DMS 273 (cell line): ENCODE measurements at regions not wholly inside any gene's neighbourhood (a gene's known extent, or its start where the extent isn't known, plus 50 kb on each side); places are given as distances from the start of the nearest gene placed in this dataset.
"Not testable (repeated sequence)": the region's sequence is repeated elsewhere in the genome, so short reads cannot be mapped to it uniquely, and the experiment has no call there.

Source experiments
- DNase-seq: peaks from one replicate; lab custom pipeline; 2025; ENCODE audit not compliant: unreplicated experiment; lab: John Stamatoyannopoulos, UW

GRCh38 chr2:113386780-113387433, 50.6 kb upstream of the ZNG1B start:
- not testable (repeated sequence) for DNase-seq

GRCh38 chr2:113379621-113380020, 57.9 kb upstream of the ZNG1B start:
- DNase-seq = not testable (repeated sequence)

GRCh38 chr2:113376913-113377445, 60.5 kb upstream of the ZNG1B start:
- no peak for DNase-seq

- no peak for DNase-seq
Measured at GRCh38 chr2:113376253-113376912, 61.1 kb upstream of the ZNG1B start.

- not testable (repeated sequence) for DNase-seq
Measured at GRCh38 chr2:113374857-113375256, 62.6 kb upstream of the ZNG1B start.

GRCh38 chr2:113372258-113372834, 65.1 kb upstream of the ZNG1B start:
- not testable (repeated sequence) for DNase-seq

- DNase-seq = no peak
Measured at GRCh38 chr2:113370478-113371091, 66.9 kb upstream of the ZNG1B start.

GRCh38 chr2:113370030-113370429, 67.5 kb upstream of the ZNG1B start:
- no peak for DNase-seq

GRCh38 chr2:113368581-113368980, 68.9 kb upstream of the ZNG1B start:
- DNase-seq = not testable (repeated sequence)

- DNase-seq = not testable (repeated sequence)
Measured at GRCh38 chr2:113366821-113367220, 70.7 kb upstream of the ZNG1B start.

- DNase-seq = not testable (repeated sequence)
Measured at GRCh38 chr2:113365791-113366190, 71.7 kb upstream of the ZNG1B start.

- not testable (repeated sequence) for DNase-seq
Measured at GRCh38 chr2:113365290-113365689, 72.2 kb upstream of the ZNG1B start.

GRCh38 chr2:113361051-113361450, 76.4 kb upstream of the ZNG1B start:
- no peak for DNase-seq

GRCh38 chr2:113357071-113357470, 78.3 kb upstream of the PAX8 start:
- DNase-seq = no peak

GRCh38 chr2:113356284-113356683, 77.6 kb upstream of the PAX8 start:
- DNase-seq = not testable (repeated sequence)

- DNase-seq = not testable (repeated sequence)
Measured at GRCh38 chr2:113355339-113356015, 76.8 kb upstream of the PAX8 start.

- DNase-seq = no peak
Measured at GRCh38 chr2:113351375-113352355, 72.9 kb upstream of the PAX8 start.

- DNase-seq = not testable (repeated sequence)
Measured at GRCh38 chr2:113343800-113344199, 65.1 kb upstream of the PAX8 start.

GRCh38 chr2:113342650-113343049, 63.9 kb upstream of the PAX8 start:
- DNase-seq = no peak

- not testable (repeated sequence) for DNase-seq
Measured at GRCh38 chr2:113341870-113342253, 63.1 kb upstream of the PAX8 start.
